HepG2 (cell line): ENCODE measurements at regions not wholly inside any gene's neighbourhood (a gene's known extent, or its start where the extent isn't known, plus 50 kb on each side); places are given as distances from the start of the nearest gene placed in this dataset.

ENCODE experiments used
- ATF3 ChIP-seq: sonication (generic); formaldehyde crosslinking; IDR thresholded peaks from 2 replicates; pipeline ENCODE4 v1.4.0; 2020; ENCODE audit warnings: missing genetic modification reagents
- CBFB ChIP-seq: sonication (generic); formaldehyde crosslinking; IDR thresholded peaks from 2 replicates; pipeline ENCODE4 v1.4.0; 2020; ENCODE audit warnings: missing genetic modification reagents
- FOSL1 ChIP-seq: sonication (generic); formaldehyde crosslinking; IDR thresholded peaks from 2 replicates; pipeline ENCODE4 v1.9.0; 2021; ENCODE audit warnings: missing genetic modification reagents, borderline replicate concordance
- HDAC1 ChIP-seq: sonication (generic); formaldehyde crosslinking; IDR thresholded peaks from 2 replicates; pipeline ENCODE4 v1.5.1; 2020; ENCODE audit warnings: mild to moderate bottlenecking, missing genetic modification reagents
- HOXA3 ChIP-seq: sonication (generic); formaldehyde crosslinking; IDR thresholded peaks from 2 replicates; pipeline ENCODE4 v1.5.0; 2020; ENCODE audit warnings: missing genetic modification reagents
- JUND ChIP-seq: sonication (generic); formaldehyde crosslinking; IDR thresholded peaks from 2 replicates; pipeline ENCODE4 v1.8.0; 2022; ENCODE audit warnings: mild to moderate bottlenecking, missing genetic modification reagents
- KLF11 ChIP-seq: IDR thresholded peaks from 2 replicates; pipeline ENCODE4 v1.6.1; 2016; ENCODE audit warnings: missing compliant biosample characterization
- MTF1 ChIP-seq: sonication (generic); formaldehyde crosslinking; IDR thresholded peaks from 2 replicates; pipeline ENCODE4 v1.5.0; 2020; ENCODE audit warnings: missing genetic modification reagents
- MYC ChIP-seq: sonication (generic); formaldehyde crosslinking; IDR thresholded peaks from 2 replicates; pipeline ENCODE4 v1.9.0; 2021; ENCODE audit warnings: missing genetic modification reagents, borderline replicate concordance
- NFIB ChIP-seq: sonication (generic); formaldehyde crosslinking; IDR thresholded peaks from 2 replicates; pipeline ENCODE4 v1.9.0; 2021; ENCODE audit warnings: missing genetic modification reagents, mild to moderate bottlenecking, borderline replicate concordance
- RARA ChIP-seq: IDR thresholded peaks from 2 replicates; pipeline ENCODE4 v1.6.1; 2016; ENCODE audit warnings: missing genetic modification reagents, missing compliant biosample characterization
- RELA ChIP-seq: sonication (generic); formaldehyde crosslinking; IDR thresholded peaks from 2 replicates; pipeline ENCODE4 v1.4.0; 2020; ENCODE audit warnings: missing genetic modification reagents
- SNAPC4 ChIP-seq: sonication (generic); formaldehyde crosslinking; IDR thresholded peaks from 2 replicates; pipeline ENCODE4 v1.4.0; 2020; ENCODE audit warnings: mild to moderate bottlenecking, missing genetic modification reagents
- STAG1 ChIP-seq: sonication (generic); formaldehyde crosslinking; IDR thresholded peaks from 2 replicates; pipeline ENCODE4 v1.4.0; 2020; ENCODE audit warnings: missing genetic modification reagents
- UBTF ChIP-seq: sonication (generic); formaldehyde crosslinking; IDR thresholded peaks from 2 replicates; pipeline ENCODE4 v1.4.0; 2020; ENCODE audit warnings: mild to moderate bottlenecking, missing genetic modification reagents
- ZBTB38 ChIP-seq: sonication (generic); formaldehyde crosslinking; IDR thresholded peaks from 2 replicates; pipeline ENCODE4 v1.5.1; 2020; ENCODE audit warnings: mild to moderate bottlenecking, missing genetic modification reagents
- ZFX ChIP-seq: sonication (generic); formaldehyde crosslinking; IDR thresholded peaks from 2 replicates; pipeline ENCODE4 v1.4.0; 2020; ENCODE audit warnings: mild to moderate bottlenecking, low read depth, missing genetic modification reagents, moderate library complexity
- ZFY ChIP-seq: sonication (generic); formaldehyde crosslinking; IDR thresholded peaks from 2 replicates; pipeline ENCODE4 v1.4.0; 2020; ENCODE audit warnings: missing genetic modification reagents
- ZMYM2 ChIP-seq: sonication (generic); formaldehyde crosslinking; IDR thresholded peaks from 2 replicates; pipeline ENCODE4 v1.8.0; 2022; ENCODE audit warnings: mild to moderate bottlenecking, missing genetic modification reagents
- ZNF263 ChIP-seq: sonication (generic); formaldehyde crosslinking; IDR thresholded peaks from 2 replicates; pipeline ENCODE4 v1.4.0; 2020; ENCODE audit warnings: missing genetic modification reagents
- ZNF317 ChIP-seq: sonication (generic); formaldehyde crosslinking; IDR thresholded peaks from 2 replicates; pipeline ENCODE4 v1.5.0; 2020; ENCODE audit warnings: mild to moderate bottlenecking, missing genetic modification reagents
- ZNF451 ChIP-seq: sonication (generic); formaldehyde crosslinking; IDR thresholded peaks from 2 replicates; pipeline ENCODE4 v1.5.0; 2020; ENCODE audit warnings: mild to moderate bottlenecking, missing genetic modification reagents
- ZNF629 ChIP-seq: sonication (generic); formaldehyde crosslinking; conservative IDR thresholded peaks from 2 replicates; pipeline ENCODE4 v1.5.0; 2020; ENCODE audit warnings: missing genetic modification reagents
- ZNF768 ChIP-seq: sonication (generic); formaldehyde crosslinking; IDR thresholded peaks from 2 replicates; pipeline ENCODE4 v1.4.0; 2020; ENCODE audit warnings: missing genetic modification reagents

- TF ChIP-seq RARA (CRISPR knock-in tag) (peak; percentile 28; the same call in 1 of the 2 replicates), JUND (peak; percentile 68; the same call in 1 of the 2 replicates), HOXA3 (CRISPR knock-in tag) (peak; percentile 36; the same call in 1 of the 2 replicates), MTF1 (CRISPR knock-in tag) (no peak), MYC (peak; percentile 30; the same call in 1 of the 2 replicates), ZMYM2 (CRISPR knock-in tag) (no peak), HDAC1 (CRISPR knock-in tag) (no peak), ZFX (CRISPR knock-in tag) (peak; percentile 79), FOSL1 (peak; percentile 58; the same call in 1 of the 2 replicates), ZNF451 (CRISPR knock-in tag) (0 out of 2 replicates have a peak, but pooled peaks have one; percentile 31), ZNF629 (CRISPR knock-in tag) (no peak), ZBTB38 (CRISPR knock-in tag) (peak; percentile 67; the same call in 1 of the 2 replicates), UBTF (peak; percentile 34; the same call in 1 of the 2 replicates), RELA (CRISPR knock-in tag) (no peak), ZNF768 (CRISPR knock-in tag) (peak; percentile 19; the same call in 1 of the 2 replicates), KLF11 (CRISPR knock-in tag) (peak; percentile 32; the same call in 1 of the 2 replicates), NFIB (no peak), ZNF263 (CRISPR knock-in tag) (peak; percentile 73; the same call in 1 of the 2 replicates), ATF3 (CRISPR knock-in tag) (peak; percentile 69; the same call in 1 of the 2 replicates), ZNF317 (CRISPR knock-in tag) (no peak), ZFY (CRISPR knock-in tag) (peak; percentile 61), CBFB (CRISPR knock-in tag) (no peak), SNAPC4 (no peak), STAG1 (0 out of 2 replicates have a peak, but pooled peaks have one; percentile 3)
Measured at GRCh38 chr6:168239044-168239773, 80.4 kb downstream of the DACT2 start (continued).
